Neural cell (in vitro differentiated cells): ENCODE measurements at regions not wholly inside any gene's neighbourhood (a gene's known extent, or its start where the extent isn't known, plus 50 kb on each side); places are given as distances from the start of the nearest gene placed in this dataset.

Experiments used
- EP300 ChIP-seq: fragments of 450-650 bp; conservative IDR thresholded peaks from 2 replicates; pipeline ENCODE4 v1.6.1; 2014; ENCODE audit warnings: antibody characterized with exemption, mild to moderate bottlenecking, moderate library complexity; ENCODE audit not compliant: poor library complexity, severe bottlenecking
- EZH2 ChIP-seq: fragments of 200-600, 300-800 bp; shearing (Covaris generic), sonication (generic); IDR thresholded peaks from 2 replicates; pipeline ENCODE4 v1.6.1; 2014; ENCODE audit warnings: antibody characterized with exemption, low read length, borderline replicate concordance, mild to moderate bottlenecking; ENCODE audit not compliant: insufficient read depth, poor library complexity, severe bottlenecking
- MXI1 ChIP-seq: fragments of 450-650 bp; conservative IDR thresholded peaks from 2 replicates; pipeline ENCODE4 v1.6.1; 2014; ENCODE audit warnings: antibody characterized with exemption, mild to moderate bottlenecking; ENCODE audit not compliant: poor library complexity, severe bottlenecking
- POLR2AphosphoS5 ChIP-seq: IDR thresholded peaks from 2 replicates; pipeline ENCODE4 v1.6.1; 2012
- RAD21 ChIP-seq: fragments of 450-650 bp; conservative IDR thresholded peaks from 2 replicates; pipeline ENCODE4 v1.6.1; 2014; ENCODE audit warnings: antibody characterized with exemption, mild to moderate bottlenecking, moderate library complexity
- REST ChIP-seq: IDR thresholded peaks from 2 replicates; pipeline ENCODE4 v1.6.1; 2012; ENCODE audit warnings: borderline replicate concordance
- SMC3 ChIP-seq: fragments of 450-650 bp; conservative IDR thresholded peaks from 2 replicates; pipeline ENCODE4 v1.6.1; 2014; ENCODE audit warnings: antibody characterized with exemption, mild to moderate bottlenecking, moderate library complexity; ENCODE audit not compliant: poor library complexity
- TAF1 ChIP-seq: IDR thresholded peaks from 2 replicates; pipeline ENCODE4 v1.6.1; 2012; ENCODE audit warnings: low read depth
- TF ChIP-seq, protein P1 (sequence below): fragments of 450-650 bp; IDR thresholded peaks from 2 replicates; pipeline ENCODE4 v1.5.1; 2014; ENCODE audit warnings: antibody characterized with exemption, mild to moderate bottlenecking, moderate library complexity; ENCODE audit not compliant: poor library complexity, severe bottlenecking

DNA sequence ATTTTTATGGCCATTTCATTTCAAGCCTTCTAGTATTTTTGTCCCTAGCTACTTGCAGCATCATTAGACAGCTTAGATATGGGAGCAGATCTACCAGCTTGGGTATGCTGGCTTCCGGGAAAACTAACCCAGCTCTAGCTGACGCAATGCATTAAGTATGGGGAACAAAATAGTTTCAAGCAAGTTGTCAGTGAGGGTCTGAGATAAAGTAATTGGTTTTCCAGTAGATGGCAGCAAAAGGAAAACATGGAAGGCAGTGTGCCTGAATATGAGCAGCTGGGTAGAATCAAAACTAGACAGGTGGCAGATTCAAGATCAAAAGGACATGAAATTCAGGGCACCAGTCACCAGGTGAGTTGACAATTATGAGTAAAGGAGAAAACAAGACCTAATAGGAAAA, 340.9 kb upstream of the CTSO start:
- TF ChIP-seq, protein P1, sequence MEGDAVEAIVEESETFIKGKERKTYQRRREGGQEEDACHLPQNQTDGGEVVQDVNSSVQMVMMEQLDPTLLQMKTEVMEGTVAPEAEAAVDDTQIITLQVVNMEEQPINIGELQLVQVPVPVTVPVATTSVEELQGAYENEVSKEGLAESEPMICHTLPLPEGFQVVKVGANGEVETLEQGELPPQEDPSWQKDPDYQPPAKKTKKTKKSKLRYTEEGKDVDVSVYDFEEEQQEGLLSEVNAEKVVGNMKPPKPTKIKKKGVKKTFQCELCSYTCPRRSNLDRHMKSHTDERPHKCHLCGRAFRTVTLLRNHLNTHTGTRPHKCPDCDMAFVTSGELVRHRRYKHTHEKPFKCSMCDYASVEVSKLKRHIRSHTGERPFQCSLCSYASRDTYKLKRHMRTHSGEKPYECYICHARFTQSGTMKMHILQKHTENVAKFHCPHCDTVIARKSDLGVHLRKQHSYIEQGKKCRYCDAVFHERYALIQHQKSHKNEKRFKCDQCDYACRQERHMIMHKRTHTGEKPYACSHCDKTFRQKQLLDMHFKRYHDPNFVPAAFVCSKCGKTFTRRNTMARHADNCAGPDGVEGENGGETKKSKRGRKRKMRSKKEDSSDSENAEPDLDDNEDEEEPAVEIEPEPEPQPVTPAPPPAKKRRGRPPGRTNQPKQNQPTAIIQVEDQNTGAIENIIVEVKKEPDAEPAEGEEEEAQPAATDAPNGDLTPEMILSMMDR, result peak; percentile 52
- TF ChIP-seq EP300 (no peak), EZH2 (no peak), RAD21 (peak; percentile 50), POLR2AphosphoS5 (no peak), TAF1 (no peak), MXI1 (no peak), REST (no peak), SMC3 (peak; percentile 19)
